DOHH2 (cell line): ENCODE measurements at regions not wholly inside any gene's neighbourhood (a gene's known extent, or its start where the extent isn't known, plus 50 kb on each side); places are given as distances from the start of the nearest gene placed in this dataset.

ENCODE experiments used
- EZH2phosphoT487 ChIP-seq: fragments of 200-600 bp; sonication (generic); IDR thresholded peaks from 2 replicates; pipeline ENCODE4 v1.6.1; 2017; ENCODE audit warnings: borderline replicate concordance, mild to moderate bottlenecking, antibody characterized with exemption, low read length, moderate library complexity, mixed read lengths
- TF ChIP-seq, protein P1 (sequence below): fragments of 200-600 bp; sonication (generic); IDR thresholded peaks from one replicate; pipeline ENCODE4 v1.5.1; 2014; ENCODE audit warnings: antibody characterized with exemption, mild to moderate bottlenecking, low read depth, low read length; ENCODE audit not compliant: poor library complexity, severe bottlenecking

DNA sequence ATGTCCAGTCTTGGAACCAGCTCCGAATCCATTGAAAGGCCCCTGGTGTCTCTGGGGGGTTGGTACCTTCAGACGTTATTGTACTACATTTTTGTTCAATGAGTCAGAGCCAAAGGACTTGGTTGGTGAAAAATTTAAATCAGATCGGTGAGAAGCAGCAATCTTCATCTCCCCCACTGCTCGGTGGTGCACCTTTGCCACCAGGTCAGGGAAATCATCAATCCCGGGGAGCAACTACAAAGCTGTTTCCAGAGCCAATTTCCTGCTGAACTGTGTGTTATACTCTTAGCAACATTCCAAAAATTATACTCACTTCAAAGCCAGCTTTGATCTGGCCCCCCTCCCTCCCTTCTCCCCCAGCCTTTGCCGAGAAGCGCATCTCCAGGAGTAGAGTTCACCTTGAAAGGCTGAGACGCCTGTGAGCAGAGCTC is 375.2 kb upstream of the WWC1 start:
- TF ChIP-seq, protein P1, sequence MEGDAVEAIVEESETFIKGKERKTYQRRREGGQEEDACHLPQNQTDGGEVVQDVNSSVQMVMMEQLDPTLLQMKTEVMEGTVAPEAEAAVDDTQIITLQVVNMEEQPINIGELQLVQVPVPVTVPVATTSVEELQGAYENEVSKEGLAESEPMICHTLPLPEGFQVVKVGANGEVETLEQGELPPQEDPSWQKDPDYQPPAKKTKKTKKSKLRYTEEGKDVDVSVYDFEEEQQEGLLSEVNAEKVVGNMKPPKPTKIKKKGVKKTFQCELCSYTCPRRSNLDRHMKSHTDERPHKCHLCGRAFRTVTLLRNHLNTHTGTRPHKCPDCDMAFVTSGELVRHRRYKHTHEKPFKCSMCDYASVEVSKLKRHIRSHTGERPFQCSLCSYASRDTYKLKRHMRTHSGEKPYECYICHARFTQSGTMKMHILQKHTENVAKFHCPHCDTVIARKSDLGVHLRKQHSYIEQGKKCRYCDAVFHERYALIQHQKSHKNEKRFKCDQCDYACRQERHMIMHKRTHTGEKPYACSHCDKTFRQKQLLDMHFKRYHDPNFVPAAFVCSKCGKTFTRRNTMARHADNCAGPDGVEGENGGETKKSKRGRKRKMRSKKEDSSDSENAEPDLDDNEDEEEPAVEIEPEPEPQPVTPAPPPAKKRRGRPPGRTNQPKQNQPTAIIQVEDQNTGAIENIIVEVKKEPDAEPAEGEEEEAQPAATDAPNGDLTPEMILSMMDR: no peak
- TF ChIP-seq EZH2phosphoT487: no peak
